ENCODE measurements at regions not wholly inside any gene's neighbourhood (a gene's known extent, or its start where the extent isn't known, plus 50 kb on each side); places are given as distances from the start of the nearest gene placed in this dataset.
A peak's percentile ranks its signal among the peaks of the same experiment; 100 is the strongest.
"Not testable (repeated sequence)": the region's sequence is repeated elsewhere in the genome, so short reads cannot be mapped to it uniquely, and the experiment has no call there.

GRCh38 chr6:156438350-156438923, 338.7 kb upstream of the ARID1B start:
- DNase-seq = no peak

- DNase-seq = peak; percentile 32
These were observed 339.9 kb upstream of the ARID1B start for GRCh38 chr6:156437121-156437879.

DNA sequence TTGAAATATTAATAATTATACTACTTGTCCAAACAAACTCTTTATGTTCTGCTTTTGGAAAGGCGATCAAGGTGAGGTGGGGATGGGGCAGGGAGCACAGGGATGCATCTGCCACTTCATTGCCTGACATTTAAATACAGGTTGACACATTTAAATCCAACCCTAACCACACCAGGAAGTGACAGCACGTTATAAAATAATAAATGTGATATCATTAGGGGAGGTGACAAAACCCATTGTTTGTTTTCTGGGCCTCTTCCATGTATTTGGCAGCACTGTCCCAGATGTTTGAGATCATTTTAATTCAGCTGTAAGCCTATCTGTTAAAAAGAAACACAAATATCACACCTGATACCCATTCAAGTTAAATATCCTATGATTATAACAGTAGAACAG, 342.4 kb upstream of the ARID1B start:
- no peak for DNase-seq

GRCh38 chr6:156434049-156434794, 343.0 kb upstream of the ARID1B start:
- no peak for DNase-seq

DNA sequence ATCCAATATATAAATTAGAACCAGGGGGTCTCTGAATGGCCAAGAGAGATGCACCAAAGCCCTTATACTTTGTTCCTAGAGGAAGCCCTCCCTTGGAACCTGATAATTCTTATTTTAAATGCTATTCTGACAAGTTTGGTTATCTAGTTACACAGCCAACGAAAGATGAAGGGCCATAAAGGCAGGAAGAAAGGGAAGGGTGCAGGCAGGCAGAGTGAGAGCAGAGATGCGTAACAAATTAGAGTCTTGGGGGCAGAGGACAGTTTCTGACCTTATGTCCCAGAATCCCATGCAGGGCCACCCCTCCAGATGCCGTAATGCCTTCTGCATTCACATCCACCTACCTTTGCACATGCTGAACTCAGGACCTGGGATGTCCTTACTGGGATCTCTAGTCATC, 344.6 kb upstream of the ARID1B start:
- no peak for DNase-seq

GRCh38 chr6:156430386-156430785, 346.8 kb upstream of the ARID1B start:
- no peak for DNase-seq

- DNase-seq = no peak
These were observed 349.8 kb upstream of the ARID1B start for GRCh38 chr6:156427345-156427744.

DNA sequence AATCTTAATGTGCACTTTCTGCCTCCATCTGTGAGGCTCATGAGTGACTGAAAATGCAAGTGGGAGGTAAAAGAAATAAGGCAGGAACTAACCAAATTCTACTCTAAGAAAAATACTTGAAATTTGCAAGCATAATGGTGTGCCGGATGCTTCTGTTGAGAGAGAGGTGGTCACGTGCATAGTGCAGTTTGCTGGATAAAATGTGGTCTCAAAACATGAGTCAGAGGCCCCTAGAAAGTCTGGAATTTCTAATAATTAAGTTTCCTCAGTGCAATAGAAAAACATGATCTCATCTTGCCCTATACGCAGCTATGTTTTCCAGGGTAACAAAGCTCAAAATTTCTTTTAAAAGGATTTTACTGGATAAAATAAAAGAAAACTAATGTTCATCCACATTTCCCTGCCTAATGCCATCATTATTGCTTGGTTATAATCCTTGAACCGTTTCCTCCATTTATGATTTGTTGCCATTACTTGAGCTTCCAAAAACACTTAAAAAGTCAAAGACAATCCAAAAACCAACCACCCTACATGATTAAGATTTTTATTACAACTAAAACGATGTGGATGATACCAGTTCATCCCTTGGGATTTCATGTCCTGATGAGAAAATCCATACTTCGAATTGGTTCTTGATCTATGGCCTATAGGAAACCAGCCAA, 351.7 kb upstream of the ARID1B start:
- no peak for DNase-seq

- DNase-seq = no peak
These were observed 353.3 kb upstream of the ARID1B start for GRCh38 chr6:156423829-156424228.

DNA sequence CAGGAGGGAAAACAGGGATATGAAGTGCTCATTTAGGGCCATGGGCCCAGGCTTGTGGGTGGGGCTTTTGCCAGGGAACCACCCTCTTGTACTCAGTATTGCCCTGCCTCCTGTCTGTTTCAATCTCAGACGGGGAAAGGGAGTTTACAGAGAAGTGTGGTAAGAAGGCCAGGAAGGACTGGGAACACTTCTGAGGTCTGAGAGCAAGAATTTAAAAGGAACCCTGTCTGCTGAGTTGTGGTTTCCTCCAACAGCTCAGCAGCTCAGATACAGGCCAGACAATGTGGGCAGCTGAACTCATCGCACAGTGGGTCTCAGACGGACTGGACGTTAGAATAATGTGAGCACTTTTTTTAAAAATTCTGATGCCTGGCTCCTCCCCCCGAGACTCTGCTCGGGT, 354.1 kb upstream of the ARID1B start:
- DNase-seq = no peak

GRCh38 chr6:156421933-156422332, 355.2 kb upstream of the ARID1B start:
- no peak for DNase-seq

DNA sequence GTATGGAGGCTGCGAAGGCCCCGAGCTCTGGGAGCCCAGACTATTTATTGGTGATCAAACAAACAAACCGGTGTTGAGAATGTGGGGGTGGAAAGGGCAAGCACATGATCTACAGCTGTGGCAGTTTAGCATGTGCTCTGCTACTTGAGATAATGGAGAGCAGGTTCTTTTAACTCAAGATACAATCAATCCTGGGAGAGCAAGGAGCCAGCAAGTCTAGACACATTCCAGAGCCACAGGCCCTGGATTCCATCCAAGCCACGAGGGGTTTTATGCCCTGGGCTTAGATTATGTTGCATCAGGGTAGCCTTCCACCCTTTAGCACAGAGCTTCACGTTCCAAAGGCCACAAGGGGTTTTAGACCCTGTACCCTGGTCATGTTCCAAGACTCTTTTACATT, 355.9 kb upstream of the ARID1B start:
- DNase-seq = not testable (repeated sequence)

- no peak for DNase-seq
These were observed 356.8 kb upstream of the ARID1B start for GRCh38 chr6:156420172-156420993.

DNA sequence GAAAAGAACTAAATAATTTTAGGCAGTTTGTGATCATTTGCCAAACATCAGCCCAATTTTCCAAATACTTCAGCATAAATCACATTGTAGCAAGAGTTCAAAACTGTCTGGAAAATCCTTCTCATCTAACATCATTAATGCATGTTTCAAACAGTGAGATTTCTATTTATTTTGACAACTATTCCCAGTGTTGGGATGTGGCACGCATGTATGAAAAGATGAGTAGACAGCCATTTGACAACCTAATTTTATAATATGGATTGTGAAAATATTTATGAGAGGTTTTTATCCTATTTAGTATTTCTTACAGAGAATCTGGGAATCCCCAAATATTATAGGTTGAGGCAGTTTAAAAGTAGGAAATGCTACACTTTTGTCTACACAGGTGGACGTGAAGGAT, 357.6 kb upstream of the ARID1B start:
- DNase-seq = no peak

DNA sequence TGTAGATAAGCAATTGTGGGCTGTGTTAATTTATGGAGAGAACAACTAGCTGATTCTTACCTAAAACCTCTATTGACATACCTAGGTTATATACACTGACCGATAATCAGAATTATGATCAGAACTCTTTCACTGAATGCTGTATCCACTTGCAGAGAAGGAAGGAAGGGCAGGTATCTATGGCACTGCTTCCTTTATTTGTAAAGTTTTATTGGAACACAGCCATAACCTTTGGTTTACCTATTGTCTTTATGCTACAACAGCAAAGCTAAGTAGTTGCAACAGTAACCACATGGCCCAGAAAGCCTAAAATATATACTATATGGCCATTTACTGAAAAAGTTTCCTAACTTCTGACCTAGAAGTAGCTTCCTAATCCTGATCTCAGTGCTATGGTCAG, 358.9 kb upstream of the ARID1B start:
- DNase-seq = no peak

GRCh38 chr6:156416391-156416790, 360.8 kb upstream of the ARID1B start:
- DNase-seq = no peak

DNA sequence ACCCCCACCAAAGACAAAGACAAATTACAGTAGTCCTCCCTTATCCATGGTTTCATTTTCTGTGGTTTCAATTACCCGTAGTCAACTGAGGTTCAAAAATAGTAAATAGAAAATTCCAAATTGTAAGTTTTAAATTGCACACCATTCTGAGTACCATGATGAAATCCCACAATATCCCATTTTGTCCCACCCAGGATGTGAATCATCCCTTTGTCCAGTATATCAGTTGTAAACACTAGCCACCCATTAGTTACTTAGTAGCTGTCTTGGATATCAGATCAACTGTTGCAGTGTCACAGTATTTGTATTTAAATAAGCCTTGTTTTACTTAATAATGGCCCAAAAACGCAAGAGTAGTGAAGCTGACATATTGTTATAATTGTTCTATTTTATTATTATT, 364.0 kb upstream of the ARID1B start:
- no peak for DNase-seq

GRCh38 chr6:156410649-156411048, 366.5 kb upstream of the ARID1B start:
- DNase-seq = no peak

GRCh38 chr6:156408655-156409054, 368.5 kb upstream of the ARID1B start:
- DNase-seq = no peak

GRCh38 chr6:156407334-156407733, 369.8 kb upstream of the ARID1B start:
- DNase-seq = no peak

DNA sequence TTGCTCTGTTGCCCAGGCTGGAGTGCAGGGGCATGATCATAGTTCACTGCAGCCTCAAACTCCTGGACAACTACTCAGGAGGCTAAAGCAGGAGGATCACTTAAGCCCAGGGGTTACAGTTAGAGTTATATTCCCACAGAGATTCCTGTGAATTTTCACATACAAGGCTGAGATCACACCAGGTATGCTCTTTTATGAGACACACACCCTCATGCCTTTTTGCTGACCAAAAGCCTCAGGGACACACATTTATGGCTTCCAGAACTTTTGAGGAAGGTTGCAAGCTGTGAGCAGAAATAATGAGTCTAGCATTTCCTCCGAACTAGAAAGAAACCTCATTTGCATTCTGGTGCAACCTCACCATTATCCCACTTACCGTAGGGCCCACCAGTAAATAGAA, 370.5 kb upstream of the ARID1B start:
- no peak for DNase-seq

GRCh38 chr6:156406099-156406498, 371.1 kb upstream of the ARID1B start:
- DNase-seq = no peak

- no peak for DNase-seq
These were observed 374.6 kb upstream of the ARID1B start for GRCh38 chr6:156402628-156403027.
